Neural crest cell (in vitro differentiated cells): ENCODE measurements at regions not wholly inside any gene's neighbourhood (a gene's known extent, or its start where the extent isn't known, plus 50 kb on each side); places are given as distances from the start of the nearest gene placed in this dataset.

ENCODE experiments used
- DNase-seq: peaks from one replicate; pipeline ENCODE4 v3.0.0; 2021; ENCODE audit warnings: low read depth, mixed read lengths, low spot score
- H3K27ac Mint-ChIP-seq: one replicate; pipeline ENCODE4 v1.8.0; 2021; ENCODE audit warnings: mild to moderate bottlenecking, mixed read lengths; ENCODE audit not compliant: unreplicated experiment
- H3K27me3 Mint-ChIP-seq: 2 replicates; pipeline ENCODE4 v1.8.0; 2021; ENCODE audit warnings: low read depth, mild to moderate bottlenecking, mixed read lengths
- H3K36me3 Mint-ChIP-seq: 2 replicates; pipeline ENCODE4 v1.8.0; 2021; ENCODE audit warnings: low read depth, mild to moderate bottlenecking, mixed read lengths
- H3K4me1 Mint-ChIP-seq: 2 replicates; pipeline ENCODE4 v1.8.0; 2021; ENCODE audit warnings: mixed read lengths
- H3K4me3 Mint-ChIP-seq: one replicate; pipeline ENCODE4 v1.8.0; 2021; ENCODE audit warnings: mild to moderate bottlenecking, mixed read lengths
- H3K9me3 Mint-ChIP-seq: 2 replicates; pipeline ENCODE4 v1.8.0; 2021; ENCODE audit warnings: mixed read lengths
- CTCF ChIP-seq: fragments of 200-600 bp; sonication (generic); conservative IDR thresholded peaks from 2 replicates; pipeline ENCODE4 v1.5.0; 2021; ENCODE audit warnings: antibody characterized with exemption, mild to moderate bottlenecking

GRCh38 chr10:110355141-110355831, 50.6 kb upstream of the SMNDC1 start:
- H3K4me1 Mint-ChIP-seq = peaks cover 12% of the 10 kb centered on the region
- no peak overlapping the region for H3K4me3 Mint-ChIP-seq
- peaks cover 13% of the 10 kb centered on the region for H3K27me3 Mint-ChIP-seq
- H3K27ac Mint-ChIP-seq = no peak overlapping the region
- no peaks in the 10 kb centered on the region for H3K9me3 Mint-ChIP-seq
- TF ChIP-seq CTCF = no peak
- H3K36me3 Mint-ChIP-seq = no peaks in the 10 kb centered on the region
- DNase-seq = no peak

DNA sequence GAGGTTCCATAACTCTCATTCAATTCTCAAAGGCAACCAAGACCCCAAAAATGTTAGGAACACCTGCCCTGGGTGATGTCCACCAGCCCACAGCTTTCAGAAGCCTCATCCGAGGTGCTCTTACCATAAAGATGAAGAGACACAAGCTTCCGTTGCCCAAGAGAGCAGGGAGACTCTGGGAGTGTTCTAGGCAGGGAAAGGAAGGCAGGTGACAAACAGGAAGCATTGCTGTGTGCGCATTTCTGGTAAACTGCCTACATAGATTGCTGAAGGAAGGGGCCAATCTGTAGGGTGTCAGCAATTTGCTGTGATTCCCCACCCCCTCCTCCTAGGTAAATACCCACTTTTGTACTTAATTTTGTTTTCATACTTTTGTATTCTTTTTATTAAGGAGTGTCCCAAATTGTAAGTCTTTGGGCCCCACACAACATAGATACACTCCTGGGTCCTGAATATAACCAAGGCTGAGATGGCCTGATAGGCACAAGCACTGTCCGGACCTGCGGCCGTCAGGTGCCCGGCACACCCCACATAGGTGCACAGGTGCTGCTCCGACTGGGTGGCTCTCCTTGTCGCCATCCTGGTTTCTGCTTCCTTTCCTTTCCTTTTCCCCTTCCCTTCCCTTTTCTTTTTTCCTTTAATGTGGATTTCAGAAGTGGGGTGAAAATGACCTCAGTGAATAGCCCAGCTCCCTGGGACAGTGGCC, 51.4 kb upstream of the SMNDC1 start:
- H3K4me3 Mint-ChIP-seq = no peak overlapping the region
- H3K27me3 Mint-ChIP-seq = peaks cover 13% of the 10 kb centered on the region
- no peak overlapping the region for H3K27ac Mint-ChIP-seq
- DNase-seq = no peak
- no peaks in the 10 kb centered on the region for H3K9me3 Mint-ChIP-seq
- H3K36me3 Mint-ChIP-seq = no peaks in the 10 kb centered on the region
- H3K4me1 Mint-ChIP-seq = peaks cover 12% of the 10 kb centered on the region
- no peak for TF ChIP-seq CTCF

- no peak for DNase-seq
- Mint-ChIP-seq H3K9me3 (no peaks in the 10 kb centered on the region), H3K4me1 (peaks cover 12% of the 10 kb centered on the region), H3K4me3 (no peak overlapping the region), H3K27ac (no peak overlapping the region), H3K27me3 (peaks cover 13% of the 10 kb centered on the region), H3K36me3 (no peaks in the 10 kb centered on the region)
- no peak for TF ChIP-seq CTCF
Observed at GRCh38 chr10:110356628-110357245, 52.0 kb upstream of the SMNDC1 start.

DNA sequence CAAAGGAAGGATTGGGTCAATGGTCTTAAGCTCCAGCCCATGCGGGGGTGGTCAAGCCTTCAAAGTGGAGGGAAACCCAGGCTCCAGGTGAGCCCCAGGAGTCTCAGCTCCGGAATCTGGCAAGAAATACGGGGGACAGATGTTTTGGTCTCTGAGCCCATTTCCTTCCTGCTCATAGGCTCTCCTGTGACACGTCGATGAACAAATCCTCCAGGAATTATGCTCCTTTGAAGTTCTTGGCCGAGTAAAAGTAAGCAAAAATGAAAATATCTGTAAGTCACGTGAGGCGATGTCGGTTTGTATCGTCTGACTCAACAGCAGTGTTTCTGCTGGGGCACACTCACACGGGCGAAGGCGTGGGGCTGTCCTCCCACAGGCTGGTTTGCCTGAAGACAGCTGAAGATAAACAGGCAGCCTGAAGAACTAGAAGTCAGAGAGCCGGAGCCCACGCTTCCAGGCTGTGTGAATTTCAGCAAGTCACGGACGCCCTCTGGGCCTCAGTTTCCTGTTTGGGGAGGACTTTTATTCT, 52.6 kb upstream of the SMNDC1 start:
- H3K27ac Mint-ChIP-seq = no peak overlapping the region
- no peak overlapping the region for H3K4me3 Mint-ChIP-seq

DNA sequence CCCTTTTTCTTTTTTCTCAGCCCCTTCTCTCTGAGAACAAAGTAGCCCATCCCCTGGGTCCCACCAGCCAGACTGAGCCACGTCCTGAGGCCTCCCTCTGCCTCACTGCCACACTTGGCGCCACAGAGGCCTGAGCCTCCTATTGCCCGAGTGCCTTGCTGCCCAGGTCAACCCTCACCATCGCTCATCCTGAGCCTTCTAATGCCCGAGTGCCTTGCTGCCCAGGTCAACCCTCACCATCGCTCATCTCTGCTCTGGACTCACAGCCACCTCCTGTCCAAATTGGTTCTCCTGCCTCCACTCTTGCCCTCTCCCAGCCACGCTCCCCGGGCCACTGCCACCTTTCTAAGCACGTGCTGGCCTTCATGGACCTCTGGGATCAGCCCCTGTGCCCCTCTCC, 53.2 kb upstream of the SMNDC1 start:
- peaks cover 14% of the 10 kb centered on the region for H3K27me3 Mint-ChIP-seq
- DNase-seq = no peak
- H3K36me3 Mint-ChIP-seq = no peaks in the 10 kb centered on the region
- no peak overlapping the region for H3K4me3 Mint-ChIP-seq
- peaks cover 12% of the 10 kb centered on the region for H3K4me1 Mint-ChIP-seq
- H3K27ac Mint-ChIP-seq = no peak overlapping the region
- no peak for TF ChIP-seq CTCF
- H3K9me3 Mint-ChIP-seq = no peaks in the 10 kb centered on the region

More for the DNA sequence above, 52.6 kb upstream of the SMNDC1 start:
- H3K36me3 Mint-ChIP-seq = no peaks in the 10 kb centered on the region
- no peak for DNase-seq
- no peaks in the 10 kb centered on the region for H3K9me3 Mint-ChIP-seq
- peaks cover 12% of the 10 kb centered on the region for H3K4me1 Mint-ChIP-seq
- no peak for TF ChIP-seq CTCF
- H3K27me3 Mint-ChIP-seq = peaks cover 15% of the 10 kb centered on the region
